Lung (tissue), 11 donors: ENCODE measurements at regions not wholly inside any gene's neighbourhood (a gene's known extent, or its start where the extent isn't known, plus 50 kb on each side); places are given as distances from the start of the nearest gene placed in this dataset.
"Not testable (repeated sequence)": the region's sequence is repeated elsewhere in the genome, so short reads cannot be mapped to it uniquely, and the experiment has no call there.

ENCODE experiments used
- ATAC-seq: fragments of 200-7000 bp; cut with Tn5 transposase; one replicate; pipeline ENCODE4 v1.9.1; 2020; ENCODE audit warnings: moderate number of reproducible peaks; ENCODE audit not compliant: insufficient read depth, low FRiP score
- DNase-seq, 3 donors: peaks; one replicate each; pipeline ENCODE4 v3.0.0-alpha.2; 2013 to 2017
- H3K27ac ChIP-seq, 2 donors: one replicate each; pipeline ENCODE4 v1.5.1; 2013; ENCODE audit warnings: mild to moderate bottlenecking in 2 of 2, moderate library complexity in 2 of 2, control low read depth in 1 of 2, inconsistent platforms in 1 of 2, low read depth in 1 of 2, low read length in 1 of 2
- H3K27me3 ChIP-seq, 3 donors: one replicate each; pipeline ENCODE4 v1.5.1; 2013; ENCODE audit warnings: low read length in 2 of 3; ENCODE audit not compliant: control insufficient read depth in 3 of 3, insufficient read depth in 3 of 3
- H3K36me3 ChIP-seq, 4 donors: one replicate each; pipeline ENCODE4 v1.5.1; 2013; ENCODE audit warnings: low read length in 4 of 4, mild to moderate bottlenecking in 1 of 4, moderate library complexity in 1 of 4; ENCODE audit not compliant: control insufficient read depth in 4 of 4, insufficient read depth in 4 of 4
- H3K4me1 ChIP-seq, 5 donors: one replicate each; pipeline ENCODE4 v1.5.1; 2013; ENCODE audit warnings: low read length in 5 of 5, mild to moderate bottlenecking in 2 of 5, moderate library complexity in 1 of 5; ENCODE audit not compliant: control insufficient read depth in 5 of 5, insufficient read depth in 5 of 5
- H3K4me3 ChIP-seq: one replicate; pipeline ENCODE4 v1.5.1; 2013; ENCODE audit warnings: mild to moderate bottlenecking, control low read depth, moderate library complexity
- H3K9ac ChIP-seq, 2 donors: one replicate each; pipeline ENCODE4 v1.5.1; 2013; ENCODE audit warnings: low read length in 2 of 2, control low read depth in 1 of 2; ENCODE audit not compliant: insufficient read depth in 1 of 2
- H3K9me3 ChIP-seq, 4 donors: one replicate each; pipeline ENCODE4 v1.5.1; 2013; ENCODE audit warnings: low read length in 3 of 4, mild to moderate bottlenecking in 1 of 4, moderate library complexity in 1 of 4; ENCODE audit not compliant: control insufficient read depth in 4 of 4, insufficient read depth in 3 of 4
- CTCF ChIP-seq: IDR thresholded peaks from 2 replicates; pipeline ENCODE4 v1.5.1; 2012; ENCODE audit warnings: mild to moderate bottlenecking; ENCODE audit errors: control extremely low read depth, extremely low read depth
- WGBS, 2 donors: extraction: QIAGEN DNeasy Blood & Tissue Kit; methylation state at CpG; one replicate each; pipeline ENCODE4 v1.1.7; 2013; 5-methylcytosine and 5-hydroxymethylcytosine counted together
- donor health status: control.
- donor health status: control.
- donor health status: Bipolar disorder and iron deficiency.
- donor health status: healthy.
- donor health status: DM: yes; HTN: yes; CAD: no.

GRCh38 chrX:130485870-130486269, 84.1 kb downstream of the RBMX2 start:
- Histone ChIP-seq H3K4me3 (no peak overlapping the region), H3K9me3 (no peaks in the 10 kb centered on the region), H3K9ac (no peak overlapping the region), H3K4me1 (no peaks in the 10 kb centered on the region), H3K27ac (no peak overlapping the region), H3K36me3 (no peaks in the 10 kb centered on the region), H3K27me3 (peaks cover 0 to 13% (median 5%) of the 10 kb centered on the region in 3 donors)
- DNase-seq (no peak), ATAC-seq (no peak)
- 48 to 79% methylated on average over 1 of the region's 1 CpG for WGBS, 2 donors
- no peak for TF ChIP-seq CTCF

- not testable (repeated sequence) for ATAC-seq, H3K4me1 ChIP-seq, DNase-seq, H3K9ac ChIP-seq, H3K27ac ChIP-seq, H3K9me3 ChIP-seq, H3K27me3 ChIP-seq, H3K4me3 ChIP-seq, H3K36me3 ChIP-seq
- 85 to 97% methylated on average over 10 of the region's 10 CpGs for WGBS, 2 donors
These were observed 93.7 kb downstream of the RBMX2 start for GRCh38 chrX:130495502-130495901.

GRCh38 chrX:130497531-130497930, 95.7 kb downstream of the RBMX2 start:
- H3K27me3 ChIP-seq: peaks cover 0 to 3% (median 0%) of the 10 kb centered on the region in 3 donors
- no peak for ATAC-seq
- TF ChIP-seq CTCF: no peak
- 56 to 92% methylated on average over 2 of the region's 2 CpGs for WGBS, 2 donors
- H3K4me3 ChIP-seq: no peak overlapping the region
- no peaks in the 10 kb centered on the region for H3K4me1 ChIP-seq
- no peak overlapping the region for H3K27ac ChIP-seq
- H3K36me3 ChIP-seq: no peaks in the 10 kb centered on the region
- H3K9me3 ChIP-seq: no peaks in the 10 kb centered on the region
- DNase-seq: no peak
- H3K9ac ChIP-seq: no peak overlapping the region

GRCh38 chrX:130498653-130499274, 97.0 kb downstream of the RBMX2 start:
- Histone ChIP-seq H3K4me3 (no peak overlapping the region), H3K9ac (no peak overlapping the region), H3K36me3 (no peaks in the 10 kb centered on the region), H3K4me1 (no peaks in the 10 kb centered on the region), H3K9me3 (no peaks in the 10 kb centered on the region), H3K27ac (no peak overlapping the region), H3K27me3 (peaks cover 0 to 3% (median 0%) of the 10 kb centered on the region in 3 donors)
- no peak for ATAC-seq
- WGBS, 2 donors: 75 to 86% methylated on average over 1 of the region's 1 CpG
- DNase-seq: no peak
- no peak for TF ChIP-seq CTCF
